ENCODE measurements at regions not wholly inside any gene's neighbourhood (a gene's known extent, or its start where the extent isn't known, plus 50 kb on each side); places are given as distances from the start of the nearest gene placed in this dataset.
"Not testable (repeated sequence)": the region's sequence is repeated elsewhere in the genome, so short reads cannot be mapped to it uniquely, and the experiment has no call there.

DNA sequence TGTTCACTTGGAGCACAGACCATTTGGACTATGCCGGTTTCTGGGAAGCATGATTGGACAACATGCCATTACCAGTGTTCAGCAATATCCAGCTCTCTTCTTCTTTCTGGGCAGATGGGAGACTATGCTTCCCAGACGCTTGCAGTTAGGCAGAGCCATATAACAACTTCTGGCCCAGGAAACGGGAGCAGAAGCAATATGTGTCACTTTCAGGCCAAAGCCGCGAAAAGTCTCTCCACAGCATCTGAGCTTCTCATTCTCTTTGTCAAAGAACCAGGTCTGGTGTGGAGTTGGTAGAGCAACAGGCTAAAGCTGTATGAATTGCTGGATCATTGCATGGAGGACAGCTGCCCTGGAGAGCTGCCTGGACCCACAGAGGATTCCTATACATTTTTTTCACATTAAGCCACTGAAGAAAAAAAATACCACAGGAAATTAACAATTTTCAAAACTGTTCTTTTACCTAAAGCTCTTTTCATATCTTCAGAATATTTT lies 131.4 kb upstream of the FRG1 start:
- no peak for DNase-seq

DNA sequence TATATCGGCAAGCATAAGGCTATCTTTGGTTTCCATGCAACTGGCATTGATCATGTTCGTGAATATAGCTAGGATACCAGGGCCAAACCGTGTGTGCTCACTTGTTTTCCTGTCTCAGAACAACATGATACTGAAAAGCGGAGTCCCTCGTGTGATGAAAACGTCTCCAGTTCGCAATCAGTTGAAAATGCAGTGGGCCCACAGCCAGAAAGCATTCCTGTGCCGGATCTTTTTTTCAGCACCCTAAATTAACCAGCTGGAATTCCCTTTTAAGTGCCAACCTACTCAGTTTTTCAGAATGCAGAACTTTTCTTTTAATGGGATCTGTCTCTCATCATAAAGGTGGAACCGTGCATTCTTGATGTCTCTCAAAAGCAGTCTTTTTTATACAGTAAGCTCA lies 130.8 kb upstream of the FRG1 start:
- no peak for DNase-seq

- not testable (repeated sequence) for DNase-seq
Measured at GRCh38 chr4:189810318-189811181, 130.1 kb upstream of the FRG1 start.

DNA sequence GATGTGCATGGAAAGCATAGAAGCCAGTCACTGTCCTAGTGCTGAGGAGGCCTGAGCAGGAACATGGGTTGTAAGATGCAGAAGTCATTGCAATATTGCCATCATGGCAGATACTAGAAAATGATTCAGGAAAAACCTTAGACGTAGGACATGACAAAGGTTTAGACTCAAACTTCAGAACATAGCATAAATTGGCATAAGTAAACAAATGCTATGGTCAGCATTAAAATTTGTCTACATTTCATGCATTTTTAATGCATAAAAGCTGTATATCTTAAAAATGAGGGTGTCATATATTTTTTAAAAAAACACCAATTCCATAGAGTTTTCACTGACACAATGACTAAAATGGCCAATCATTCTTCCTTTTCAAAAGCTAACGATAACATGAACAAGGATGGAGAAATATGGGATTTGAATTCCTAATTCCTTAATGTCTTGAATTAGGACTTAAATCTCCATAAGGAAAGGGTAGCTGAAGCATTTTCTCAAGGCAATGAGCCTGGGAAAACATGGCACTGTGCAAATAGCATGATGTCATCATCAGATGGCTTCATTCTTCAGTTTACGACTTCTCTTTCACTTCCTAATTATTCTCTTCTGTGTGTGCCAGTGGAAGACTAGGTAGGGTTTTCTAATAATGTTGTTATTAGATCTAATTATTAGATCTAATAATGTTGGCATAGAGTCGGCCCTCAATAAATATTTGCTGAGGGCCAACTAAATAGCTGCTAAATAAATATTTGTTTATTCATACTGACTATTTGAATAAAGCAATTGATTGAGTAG lies 125.1 kb upstream of the FRG1 start:
- no peak for DNase-seq

- no peak for DNase-seq
Measured at GRCh38 chr4:189822326-189822725, 118.3 kb upstream of the FRG1 start.

DNA sequence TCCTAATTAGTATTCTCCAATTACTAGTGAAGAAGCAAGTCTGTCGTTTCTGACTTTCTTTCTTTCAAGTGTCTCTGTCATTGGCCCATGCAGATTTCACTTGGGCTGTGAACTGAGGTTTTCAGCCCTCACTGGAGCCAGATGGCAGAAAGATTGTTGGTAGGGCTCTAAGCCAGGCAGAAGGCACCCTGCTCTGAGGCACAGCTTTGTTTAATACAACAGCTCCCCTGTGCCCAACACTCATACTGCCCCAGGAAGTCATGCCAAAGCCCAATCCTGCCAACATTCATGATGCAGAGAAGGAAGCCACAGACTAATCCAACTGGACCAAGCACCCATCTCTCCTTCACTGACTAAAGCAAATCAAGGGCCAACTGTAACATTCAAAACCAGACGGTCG lies 117.1 kb upstream of the FRG1 start:
- DNase-seq, result no peak

- DNase-seq, result no peak
Measured at GRCh38 chr4:189825466-189825865, 115.2 kb upstream of the FRG1 start.

GRCh38 chr4:189826657-189827056 lies 114.0 kb upstream of the FRG1 start:
- DNase-seq, result no peak

DNA sequence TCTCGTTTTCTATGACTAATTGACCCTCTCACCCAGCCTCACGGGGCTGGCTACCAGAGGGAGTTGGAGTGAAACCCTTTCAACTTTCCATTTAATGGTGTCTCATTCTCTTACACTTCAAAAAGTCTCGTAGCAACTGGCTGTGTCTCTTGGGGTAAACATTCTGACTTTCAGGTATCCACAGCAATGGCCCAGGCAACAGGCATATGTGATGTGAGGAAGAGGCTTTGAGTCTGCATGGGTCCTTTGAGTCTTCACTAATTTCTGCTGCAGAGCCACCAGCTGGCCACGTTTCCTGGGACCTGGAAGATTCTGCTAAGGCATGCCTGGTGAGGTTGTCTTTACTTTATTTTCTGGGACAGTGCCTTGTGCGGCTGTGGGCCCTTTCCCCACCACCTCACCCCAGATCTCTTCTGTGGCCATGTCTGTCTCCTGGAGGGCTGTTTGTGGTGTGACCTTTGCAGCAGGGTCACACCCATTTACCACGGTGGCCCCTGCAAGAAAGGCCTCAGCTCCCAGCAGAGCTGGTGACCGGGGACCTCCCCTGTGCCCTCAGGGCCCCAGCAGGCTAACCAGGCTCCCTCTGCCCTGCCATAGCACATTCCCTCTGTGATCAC lies 112.5 kb upstream of the FRG1 start:
- no peak for DNase-seq

DNA sequence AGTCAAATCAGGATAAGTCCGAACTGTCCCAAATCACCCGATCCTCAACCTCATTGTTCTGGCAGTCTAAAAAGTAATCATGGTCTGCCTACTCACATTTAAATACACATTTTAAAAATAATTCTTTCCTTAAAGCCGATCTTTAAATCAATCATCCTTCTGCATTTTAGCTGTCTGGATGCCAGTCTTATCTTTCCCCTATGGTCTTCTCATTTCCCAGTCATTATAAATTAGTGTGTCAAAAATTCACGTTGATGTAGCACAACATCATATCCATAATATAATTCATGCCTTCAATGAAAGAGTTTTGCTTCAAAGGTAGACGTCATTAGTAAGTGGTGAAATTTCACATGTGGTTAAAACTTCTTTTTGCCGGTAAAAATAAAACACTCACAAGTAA lies 108.1 kb upstream of the FRG1 start:
- no peak for DNase-seq

DNA sequence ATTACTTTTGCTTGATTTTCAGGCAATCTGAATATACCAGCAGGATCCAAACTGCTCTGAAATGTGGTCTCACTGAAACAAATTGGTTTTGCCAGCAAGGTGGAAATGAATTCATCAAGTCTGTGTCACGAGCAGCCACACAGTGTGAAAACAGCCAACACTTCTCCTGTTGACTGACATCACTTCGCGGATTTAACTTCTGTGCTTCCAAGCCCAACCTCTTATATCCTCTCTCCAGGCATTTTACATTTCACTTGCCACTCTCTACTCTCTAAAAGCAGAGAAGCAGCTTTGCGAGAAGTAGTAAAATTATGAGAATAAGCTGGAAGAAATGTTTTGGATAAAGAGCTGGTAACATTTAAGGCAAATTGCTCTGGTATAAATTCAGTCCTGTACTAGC lies 106.1 kb upstream of the FRG1 start:
- no peak for DNase-seq

DNA sequence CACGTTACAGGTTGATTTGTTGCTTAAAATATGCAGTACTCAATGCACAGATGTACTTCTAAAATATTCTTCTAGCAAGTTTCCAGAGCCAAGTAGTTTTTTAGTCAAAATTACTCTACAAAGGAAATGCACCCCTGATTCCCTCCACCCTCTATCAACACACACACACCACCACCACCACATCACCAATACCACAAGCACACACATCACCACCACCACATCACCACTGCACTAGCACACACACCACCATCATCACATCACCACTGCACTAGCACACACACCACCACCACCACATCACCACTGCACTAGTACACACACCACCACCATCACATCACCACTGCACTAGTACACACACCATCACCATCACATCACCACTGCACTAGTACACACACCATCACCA lies 105.2 kb upstream of the FRG1 start:
- DNase-seq, result no peak

GRCh38 chr4:189837471-189837870 lies 103.2 kb upstream of the FRG1 start:
- DNase-seq, result no peak

GRCh38 chr4:189838821-189839497 lies 101.7 kb upstream of the FRG1 start:
- DNase-seq, result no peak

DNA sequence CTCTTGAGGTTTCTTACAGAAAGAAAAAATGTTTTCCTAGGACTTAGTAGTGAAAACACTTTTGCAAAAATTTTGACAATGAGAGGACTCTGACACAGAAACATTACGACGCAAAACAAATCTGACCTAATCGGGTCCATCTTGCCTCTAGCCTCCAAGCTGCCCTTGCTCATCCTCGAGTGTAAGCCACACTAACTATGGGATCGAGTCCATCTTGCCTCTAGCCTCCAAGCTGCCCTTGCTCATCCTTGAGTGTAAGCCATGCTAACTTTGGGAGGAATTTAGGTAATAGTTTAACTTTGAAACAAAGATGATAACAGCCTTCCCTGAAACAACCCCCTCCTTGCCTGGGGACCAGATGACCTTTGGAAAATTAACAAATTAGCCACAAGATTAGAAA lies 100.3 kb upstream of the FRG1 start:
- DNase-seq, result no peak

DNA sequence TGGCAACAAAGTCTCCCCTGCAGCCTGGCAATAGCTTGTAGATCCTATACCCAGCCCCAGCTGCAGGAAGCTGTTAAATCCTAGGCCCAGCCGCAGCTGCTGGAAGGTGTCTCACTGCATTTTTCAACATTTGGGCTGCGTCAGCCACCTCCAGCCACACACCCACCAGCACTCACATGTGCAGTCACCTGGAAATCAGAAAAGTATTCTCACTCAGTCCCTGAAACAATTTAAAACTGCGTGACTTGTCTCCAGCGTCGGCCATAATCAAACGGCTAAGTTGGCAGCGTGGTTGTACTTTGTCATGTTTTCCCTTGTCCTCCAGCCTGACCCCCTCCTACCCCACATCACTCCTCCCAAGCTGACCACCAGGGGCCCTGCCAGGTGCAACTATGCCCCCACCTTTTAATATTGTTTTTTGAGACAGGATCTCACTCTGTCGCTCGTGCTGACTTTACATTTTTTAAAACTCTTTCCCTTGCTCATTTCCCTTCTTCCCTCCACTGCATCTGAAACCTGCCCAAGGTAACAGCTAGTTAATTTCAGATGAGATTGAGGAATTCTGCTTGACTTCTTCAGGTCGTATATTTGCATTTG lies 97.2 kb upstream of the FRG1 start:
- DNase-seq, result no peak

DNA sequence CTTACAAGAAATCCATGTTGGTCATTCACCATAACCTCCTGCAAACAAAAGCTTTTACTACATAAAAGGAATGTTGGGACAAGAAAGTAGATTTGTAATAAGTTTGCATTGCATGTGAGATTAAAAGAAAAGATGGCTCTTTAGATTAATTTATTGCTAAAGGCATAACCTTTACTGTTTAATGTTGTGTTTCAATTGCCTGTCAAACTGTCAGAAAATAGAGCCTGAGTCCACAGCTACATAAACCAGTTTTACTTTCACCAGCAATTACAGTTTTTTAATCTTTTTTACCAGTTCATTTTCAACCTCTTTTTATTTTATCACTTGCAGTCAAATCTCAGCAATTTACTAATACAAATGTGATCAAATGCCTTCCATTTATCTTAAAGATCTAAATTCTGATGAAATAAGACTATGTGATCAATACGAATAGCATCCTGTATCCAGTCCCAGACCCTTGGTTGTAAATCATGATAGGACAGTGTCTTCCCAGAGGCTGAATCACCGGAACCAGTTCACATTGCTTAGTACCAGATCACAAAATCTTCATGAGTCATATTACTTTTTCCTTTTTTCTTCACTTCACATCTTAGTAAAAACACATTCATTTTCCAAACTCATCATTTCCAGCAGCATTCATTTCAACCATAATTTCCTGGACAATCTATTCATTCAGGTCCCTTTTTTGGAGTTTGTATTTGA lies 95.4 kb upstream of the FRG1 start:
- DNase-seq, result no peak

- DNase-seq, result not testable (repeated sequence)
Measured at GRCh38 chr4:189846094-189846493, 94.6 kb upstream of the FRG1 start.

DNA sequence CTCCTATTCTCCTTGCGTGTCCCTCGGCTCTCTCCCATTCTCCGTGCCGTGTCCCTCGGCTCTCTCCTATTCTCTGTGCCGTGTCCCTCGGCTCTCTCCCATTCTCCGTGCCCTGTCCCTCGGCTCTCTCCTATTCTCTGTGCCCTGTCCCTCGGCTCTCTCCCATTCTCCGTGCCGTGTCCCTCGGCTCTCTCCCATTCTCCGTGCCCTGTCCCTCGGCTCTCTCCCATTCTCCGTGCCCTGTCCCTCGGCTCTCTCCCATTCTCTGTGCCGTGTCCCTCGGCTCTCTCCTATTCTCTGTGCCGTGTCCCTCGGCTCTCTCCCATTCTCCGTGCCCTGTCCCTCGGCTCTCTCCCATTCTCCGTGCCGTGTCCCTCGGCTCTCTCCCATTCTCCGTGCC lies 94.1 kb upstream of the FRG1 start:
- not testable (repeated sequence) for DNase-seq

GRCh38 chr4:189848672-189849071 lies 92.0 kb upstream of the FRG1 start:
- DNase-seq, result peak; percentile 6

GRCh38 chr4:189850239-189850856 lies 90.3 kb upstream of the FRG1 start:
- no peak for DNase-seq

Data from stimulated activated CD4-positive, alpha-beta T cell treated with anti-CD3 and anti-CD28 coated beads, Interleukin-4, amount 100 ng/mL, for 24 hours (primary cell).